ENCODE measurements at regions not wholly inside any gene's neighbourhood (a gene's known extent, or its start where the extent isn't known, plus 50 kb on each side); places are given as distances from the start of the nearest gene placed in this dataset.

GRCh38 chr12:125434936-125435443, 369.8 kb downstream of the AACS start:
- no peak for DNase-seq (ENCODE audit: low spot score)

- no peak for DNase-seq (ENCODE audit: low spot score)
Measured at GRCh38 chr12:125435871-125436270, 370.6 kb downstream of the AACS start.

GRCh38 chr12:125436686-125437085, 371.5 kb downstream of the AACS start:
- DNase-seq (ENCODE audit: low spot score): no peak

- no peak for DNase-seq (ENCODE audit: low spot score)
Measured at GRCh38 chr12:125440399-125440798, 375.2 kb downstream of the AACS start.

GRCh38 chr12:125443341-125443740, 378.1 kb downstream of the AACS start:
- no peak for DNase-seq (ENCODE audit: low spot score)

GRCh38 chr12:125451408-125451807, 386.2 kb downstream of the AACS start:
- DNase-seq (ENCODE audit: low spot score): no peak

- DNase-seq (ENCODE audit: low spot score): peak; percentile 99
Measured at GRCh38 chr12:125453751-125454150, 388.5 kb downstream of the AACS start.

- DNase-seq (ENCODE audit: low spot score): no peak
Measured at GRCh38 chr12:125454291-125454690, 389.1 kb downstream of the AACS start.

GRCh38 chr12:125454786-125455480, 389.7 kb downstream of the AACS start:
- DNase-seq (ENCODE audit: low spot score): peak; percentile 64

GRCh38 chr12:125455556-125455955, 390.3 kb downstream of the AACS start:
- peak; percentile 31 for DNase-seq (ENCODE audit: low spot score)

GRCh38 chr12:125458552-125459268, 393.5 kb downstream of the AACS start:
- DNase-seq (ENCODE audit: low spot score): no peak

- DNase-seq (ENCODE audit: low spot score): no peak
Measured at GRCh38 chr12:125461831-125462230, 396.6 kb downstream of the AACS start.

GRCh38 chr12:125463386-125463785, 398.2 kb downstream of the AACS start:
- DNase-seq (ENCODE audit: low spot score): no peak

GRCh38 chr12:125467363-125467762, 402.1 kb downstream of the AACS start:
- DNase-seq (ENCODE audit: low spot score): no peak

GRCh38 chr12:125469683-125470082, 404.4 kb downstream of the AACS start:
- DNase-seq (ENCODE audit: low spot score): no peak

GRCh38 chr12:125470838-125471783, 405.9 kb downstream of the AACS start:
- no peak for DNase-seq (ENCODE audit: low spot score)

GRCh38 chr12:125473501-125473900, 408.3 kb downstream of the AACS start:
- no peak for DNase-seq (ENCODE audit: low spot score)

GRCh38 chr12:125487336-125487735, 422.1 kb downstream of the AACS start:
- no peak for DNase-seq (ENCODE audit: low spot score)

GRCh38 chr12:125491553-125491952, 426.3 kb downstream of the AACS start:
- no peak for DNase-seq (ENCODE audit: low spot score)

GRCh38 chr12:125492354-125493270, 427.4 kb downstream of the AACS start:
- no peak for DNase-seq (ENCODE audit: low spot score)

- DNase-seq (ENCODE audit: low spot score): no peak
Measured at GRCh38 chr12:125493704-125494308, 428.6 kb downstream of the AACS start.

Data from pons (tissue), 1 donor.